Transverse colon (tissue), 4 donors: ENCODE measurements at regions not wholly inside any gene's neighbourhood (a gene's known extent, or its start where the extent isn't known, plus 50 kb on each side); places are given as distances from the start of the nearest gene placed in this dataset.

Experiments
- CTCF ChIP-seq, 5 experiments: fragments of 200-600 bp in 3 of 5; fragments of 450-650 bp in 2 of 5; sonication (generic) in 3 of 5; IDR thresholded peaks; 1 replicate in 2 of 5; 2 replicates in 3 of 5; pipeline ENCODE4 v1.5.1; 2016 to 2017; ENCODE audit warnings: antibody characterized with exemption in 5 of 5, inconsistent platforms in 3 of 5, mild to moderate bottlenecking in 2 of 5, moderate library complexity in 1 of 5
- EP300 ChIP-seq: sonication (generic); formaldehyde crosslinking; IDR thresholded peaks from one replicate; pipeline ENCODE4 v1.6.1; 2017; ENCODE audit warnings: antibody characterized with exemption, low read depth
- POLR2A ChIP-seq: fragments of 450-650 bp; IDR thresholded peaks from one replicate; pipeline ENCODE4 v1.6.1; 2016; ENCODE audit warnings: antibody characterized with exemption, mild to moderate bottlenecking, moderate library complexity
- POLR2AphosphoS5 ChIP-seq, 3 donors: sonication (generic); formaldehyde crosslinking; IDR thresholded peaks; one replicate each; pipeline ENCODE4 v1.6.1; 2016; ENCODE audit warnings: antibody characterized with exemption in 3 of 3

- no peak for TF ChIP-seq CTCF (IDR thresholded peaks at IDR 0.05)
- no peak for TF ChIP-seq POLR2A
- TF ChIP-seq POLR2AphosphoS5 (IDR thresholded peaks at IDR 0.05) = no peak
- TF ChIP-seq EP300 = no peak
Observed at GRCh38 chr12:126095748-126096510, 1030.7 kb downstream of the AACS start.
